MCF 10A (cell line): ENCODE measurements at regions not wholly inside any gene's neighbourhood (a gene's known extent, or its start where the extent isn't known, plus 50 kb on each side); places are given as distances from the start of the nearest gene placed in this dataset.

Experiments used
- BruUV-seq: library from RNA; stranded (reverse); fragments of 400-500 nt; replicated peaks from 2 replicates; lab custom pipeline; 2021; lab: Mats Ljungman, UMichigan
- CTCF ChIA-PET: fragments of 300-600 bp; sonication (Branson Sonifier 250); formaldehyde crosslinking; extraction: SDS; loops from one replicate; lab custom pipeline; 2021; ENCODE audit warnings: antibody characterized with exemption, inconsistent platforms; lab: Yijun Ruan, JAX
- POLR2A ChIA-PET: fragments of 300-600, 350-650 bp; sonication (Branson Sonifier 250); formaldehyde crosslinking; extraction: SDS; loops from one replicate; lab custom pipeline; 2020; ENCODE audit warnings: antibody characterized with exemption, inconsistent platforms; lab: Yijun Ruan, JAX
- DNase-seq: peaks from one replicate; pipeline ENCODE4 v3.0.0-alpha.2; 2018; ENCODE audit not compliant: unreplicated experiment
- H3K27ac Mint-ChIP-seq: one replicate; pipeline ENCODE4 v1.8.0; 2022; ENCODE audit warnings: mild to moderate bottlenecking, low read depth, mixed read lengths; ENCODE audit not compliant: unreplicated experiment
- H3K27me3 Mint-ChIP-seq: one replicate; pipeline ENCODE4 v1.8.0; 2022; ENCODE audit warnings: mixed read lengths; ENCODE audit not compliant: insufficient read depth, unreplicated experiment
- H3K36me3 Mint-ChIP-seq: one replicate; pipeline ENCODE4 v1.8.0; 2022; ENCODE audit warnings: mild to moderate bottlenecking, moderate library complexity, mixed read lengths; ENCODE audit not compliant: insufficient read depth, unreplicated experiment
- H3K4me1 Mint-ChIP-seq: one replicate; pipeline ENCODE4 v1.8.0; 2022; ENCODE audit warnings: mixed read lengths; ENCODE audit not compliant: insufficient read depth, unreplicated experiment
- H3K4me3 Mint-ChIP-seq: one replicate; pipeline ENCODE4 v1.8.0; 2022; ENCODE audit warnings: mild to moderate bottlenecking, moderate library complexity, mixed read lengths; ENCODE audit not compliant: unreplicated experiment
- H3K9me3 Mint-ChIP-seq: one replicate; pipeline ENCODE4 v1.8.0; 2022; ENCODE audit warnings: mixed read lengths; ENCODE audit not compliant: unreplicated experiment
- intact Hi-C: fragments of 100-400 bp; cut with micrococcal nuclease; formaldehyde crosslinking; loops from 2 replicates; pipeline ENCODE4 v1.14.1; 2022
- TF ChIP-seq, protein P1 (sequence below): fragments of 200-600 bp; IDR thresholded peaks from one replicate; pipeline ENCODE4 v1.8.0; 2022; ENCODE audit warnings: antibody characterized with exemption, mild to moderate bottlenecking; ENCODE audit not compliant: unreplicated experiment

DNA sequence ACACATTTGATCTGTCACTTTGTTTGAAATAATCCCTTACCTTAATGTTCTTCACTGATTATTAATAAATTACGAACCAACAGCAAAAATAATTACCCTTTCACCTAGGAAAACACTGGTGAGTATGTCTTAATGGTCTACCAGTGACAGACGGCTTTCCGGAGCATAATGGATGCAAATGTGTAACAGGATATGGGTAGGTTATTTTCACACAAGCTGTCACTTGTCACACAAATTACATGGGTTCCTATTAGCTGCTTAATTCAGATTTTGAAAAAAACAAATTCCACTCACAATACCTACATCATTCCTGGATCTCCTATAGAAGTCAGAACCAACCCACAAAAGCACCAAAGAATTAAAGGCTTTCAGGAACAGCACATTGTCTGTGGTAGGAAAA lies 127.9 kb downstream of the WT1 start:
- ChIA-PET CTCF (interaction anchor here (2.3 to 2.8 kb wide), 2 partner anchors 10 to 16 kb away, joined by 7 to 13 read pairs; no protein-coding TSS in a partner anchor), POLR2A (no interaction called here)
- H3K4me3 Mint-ChIP-seq, result no peak overlapping the region
- TF ChIP-seq, protein P1, sequence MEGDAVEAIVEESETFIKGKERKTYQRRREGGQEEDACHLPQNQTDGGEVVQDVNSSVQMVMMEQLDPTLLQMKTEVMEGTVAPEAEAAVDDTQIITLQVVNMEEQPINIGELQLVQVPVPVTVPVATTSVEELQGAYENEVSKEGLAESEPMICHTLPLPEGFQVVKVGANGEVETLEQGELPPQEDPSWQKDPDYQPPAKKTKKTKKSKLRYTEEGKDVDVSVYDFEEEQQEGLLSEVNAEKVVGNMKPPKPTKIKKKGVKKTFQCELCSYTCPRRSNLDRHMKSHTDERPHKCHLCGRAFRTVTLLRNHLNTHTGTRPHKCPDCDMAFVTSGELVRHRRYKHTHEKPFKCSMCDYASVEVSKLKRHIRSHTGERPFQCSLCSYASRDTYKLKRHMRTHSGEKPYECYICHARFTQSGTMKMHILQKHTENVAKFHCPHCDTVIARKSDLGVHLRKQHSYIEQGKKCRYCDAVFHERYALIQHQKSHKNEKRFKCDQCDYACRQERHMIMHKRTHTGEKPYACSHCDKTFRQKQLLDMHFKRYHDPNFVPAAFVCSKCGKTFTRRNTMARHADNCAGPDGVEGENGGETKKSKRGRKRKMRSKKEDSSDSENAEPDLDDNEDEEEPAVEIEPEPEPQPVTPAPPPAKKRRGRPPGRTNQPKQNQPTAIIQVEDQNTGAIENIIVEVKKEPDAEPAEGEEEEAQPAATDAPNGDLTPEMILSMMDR, result no peak
- no peak overlapping the region for H3K27ac Mint-ChIP-seq
- no TSS peak for BruUV-seq
- intact Hi-C loops, result no loop called here
- H3K36me3 Mint-ChIP-seq, result no peaks in the 10 kb centered on the region
- no peak for DNase-seq
- no peaks in the 10 kb centered on the region for H3K9me3 Mint-ChIP-seq
- H3K27me3 Mint-ChIP-seq, result no peaks in the 10 kb centered on the region
- H3K4me1 Mint-ChIP-seq, result peaks cover 5% of the 10 kb centered on the region

GRCh38 chr11:32307913-32308312 lies 127.4 kb downstream of the WT1 start:
- POLR2A ChIA-PET, result no interaction called here
- Mint-ChIP-seq H3K4me3 (no peak overlapping the region), H3K27ac (no peak overlapping the region), H3K27me3 (no peaks in the 10 kb centered on the region), H3K9me3 (no peaks in the 10 kb centered on the region), H3K4me1 (peaks cover 6% of the 10 kb centered on the region), H3K36me3 (no peaks in the 10 kb centered on the region)
- CTCF ChIA-PET, result interaction anchor here (2.3 to 2.8 kb wide), 2 partner anchors 10 to 15 kb away, joined by 7 to 13 read pairs; no protein-coding TSS in a partner anchor
- DNase-seq, result no peak
- BruUV-seq, result no TSS peak
- TF ChIP-seq, protein P1, result no peak
- intact Hi-C loops, result no loop called here

- H3K4me1 Mint-ChIP-seq, result peaks cover 6% of the 10 kb centered on the region
- ChIA-PET CTCF (interaction anchor here (1.0 to 2.8 kb wide), 2 partner anchors 14 to 483 kb away, joined by 3 to 13 read pairs; no protein-coding TSS in a partner anchor), POLR2A (no interaction called here)
- H3K4me3 Mint-ChIP-seq, result no peak overlapping the region
- H3K27ac Mint-ChIP-seq, result no peak overlapping the region
- intact Hi-C loops, result no loop called here
- no peaks in the 10 kb centered on the region for H3K27me3 Mint-ChIP-seq
- TF ChIP-seq, protein P1, result no peak
- no TSS peak for BruUV-seq
- no peaks in the 10 kb centered on the region for H3K36me3 Mint-ChIP-seq
- no peaks in the 10 kb centered on the region for H3K9me3 Mint-ChIP-seq
- no peak for DNase-seq
Observed at GRCh38 chr11:32309530-32310213, 125.7 kb downstream of the WT1 start.

GRCh38 chr11:32310214-32310601 lies 125.1 kb downstream of the WT1 start:
- TF ChIP-seq, protein P1, result no peak
- DNase-seq, result no peak
- H3K4me1 Mint-ChIP-seq, result peaks cover 6% of the 10 kb centered on the region
- H3K4me3 Mint-ChIP-seq, result no peak overlapping the region
- H3K36me3 Mint-ChIP-seq, result no peaks in the 10 kb centered on the region
- ChIA-PET POLR2A (no interaction called here), CTCF (interaction anchor here (1.7 kb wide), 1 partner anchor 12 kb away, joined by 16 read pairs; no protein-coding TSS in a partner anchor)
- H3K27me3 Mint-ChIP-seq, result no peaks in the 10 kb centered on the region
- intact Hi-C loops, result no loop called here
- no peak overlapping the region for H3K27ac Mint-ChIP-seq
- H3K9me3 Mint-ChIP-seq, result no peaks in the 10 kb centered on the region
- BruUV-seq, result no TSS peak
